HEK293 (cell line): ENCODE measurements at regions not wholly inside any gene's neighbourhood (a gene's known extent, or its start where the extent isn't known, plus 50 kb on each side); places are given as distances from the start of the nearest gene placed in this dataset.

Experiments
- CTCF ChIA-PET: fragments of 350-600 bp; formaldehyde crosslinking; extraction: SDS; loops from one replicate; lab custom pipeline; 2021; ENCODE audit warnings: antibody characterized with exemption; lab: Yijun Ruan, JAX
- POLR2A ChIA-PET: fragments of 300-600 bp; formaldehyde crosslinking; extraction: SDS; loops from one replicate; lab custom pipeline; 2020; ENCODE audit warnings: antibody characterized with exemption, inconsistent platforms; lab: Yijun Ruan, JAX
- H3K27ac ChIP-seq: fragments of 200-500 bp; sonication (Bioruptor generic); 2 replicates; pipeline ENCODE4 v1.5.1; 2014; ENCODE audit warnings: low read depth, low read length, control low read depth, inconsistent platforms; ENCODE audit errors: extremely low read depth
- H3K36me3 ChIP-seq, 2 experiments: fragments of 200-500 bp in 1 of 2; sonication (Bioruptor generic) in 1 of 2; 1 replicate in 1 of 2; 2 replicates in 1 of 2; pipeline ENCODE4 v1.5.1; 2014 to 2017; ENCODE audit warnings: inconsistent platforms in 2 of 2, low read length in 2 of 2; ENCODE audit not compliant: control insufficient read depth in 2 of 2, insufficient read depth in 1 of 2
- H3K4me1 ChIP-seq: fragments of 200-500 bp; sonication (Bioruptor generic); 2 replicates; pipeline ENCODE4 v1.5.1; 2014; ENCODE audit warnings: mild to moderate bottlenecking, low read length, inconsistent platforms; ENCODE audit not compliant: control insufficient read depth, insufficient read depth
- H3K4me3 ChIP-seq: 2 replicates; pipeline ENCODE4 v1.5.1; 2011; ENCODE audit warnings: low read depth, mild to moderate bottlenecking, control low read depth, low read length, moderate library complexity
- H3K9me3 ChIP-seq: fragments of 200-500 bp; sonication (Bioruptor generic); 2 replicates; pipeline ENCODE4 v1.5.1; 2014; ENCODE audit warnings: low read depth, low read length, inconsistent platforms; ENCODE audit not compliant: control insufficient read depth, insufficient read depth
- BCL11A ChIP-seq: fragments of 450-650 bp; formaldehyde crosslinking; IDR thresholded peaks from 2 replicates; pipeline ENCODE4 v1.5.1; 2016; ENCODE audit warnings: low read depth, missing biosample characterization, missing genetic modification characterization
- BCL11B ChIP-seq: fragments of 450-650 bp; formaldehyde crosslinking; IDR thresholded peaks from 2 replicates; pipeline ENCODE4 v1.5.1; 2016; ENCODE audit warnings: low read depth, missing biosample characterization, missing genetic modification characterization
- HOXC10 ChIP-seq: sonication (generic); formaldehyde crosslinking; IDR thresholded peaks from 2 replicates; pipeline ENCODE4 v1.8.1; 2023; ENCODE audit warnings: mild to moderate bottlenecking, missing genetic modification reagents
- KLF1 ChIP-seq: fragments of 450-650 bp; formaldehyde crosslinking; IDR thresholded peaks from 2 replicates; pipeline ENCODE4 v1.5.1; 2016; ENCODE audit warnings: missing biosample characterization, missing genetic modification characterization
- KLF8 ChIP-seq: fragments of 450-650 bp; formaldehyde crosslinking; IDR thresholded peaks from 2 replicates; pipeline ENCODE4 v1.5.1; 2016; ENCODE audit warnings: missing biosample characterization, missing genetic modification characterization
- OSR2 ChIP-seq: fragments of 450-650 bp; formaldehyde crosslinking; IDR thresholded peaks from 2 replicates; pipeline ENCODE4 v1.5.1; 2016; ENCODE audit warnings: missing biosample characterization, missing genetic modification characterization
- PBX3 ChIP-seq: sonication (generic); formaldehyde crosslinking; IDR thresholded peaks from 2 replicates; pipeline ENCODE4 v1.8.1; 2022; ENCODE audit warnings: mild to moderate bottlenecking, moderate library complexity, missing genetic modification reagents
- SCRT2 ChIP-seq: fragments of 450-650 bp; formaldehyde crosslinking; IDR thresholded peaks from 2 replicates; pipeline ENCODE4 v1.5.1; 2016; ENCODE audit warnings: missing biosample characterization, missing genetic modification characterization
- SP7 ChIP-seq: fragments of 450-650 bp; formaldehyde crosslinking; IDR thresholded peaks from 2 replicates; pipeline ENCODE4 v1.5.1; 2016; ENCODE audit warnings: missing biosample characterization, missing genetic modification characterization
- YY1 ChIP-seq: fragments of 450-650 bp; formaldehyde crosslinking; IDR thresholded peaks from 2 replicates; pipeline ENCODE4 v1.5.1; 2018; ENCODE audit warnings: missing biosample characterization, missing genetic modification characterization
- ZBTB17 ChIP-seq: fragments of 450-650 bp; formaldehyde crosslinking; IDR thresholded peaks from 2 replicates; pipeline ENCODE4 v1.5.1; 2016; ENCODE audit warnings: missing biosample characterization, missing genetic modification characterization
- ZBTB21 ChIP-seq: fragments of 450-650 bp; formaldehyde crosslinking; IDR thresholded peaks from 2 replicates; pipeline ENCODE4 v1.5.1; 2017; ENCODE audit warnings: missing biosample characterization, missing genetic modification characterization
- ZBTB8A ChIP-seq: fragments of 450-650 bp; formaldehyde crosslinking; IDR thresholded peaks from 2 replicates; pipeline ENCODE4 v1.5.1; 2016; ENCODE audit warnings: missing biosample characterization, missing genetic modification characterization
- ZEB2 ChIP-seq: fragments of 450-650 bp; formaldehyde crosslinking; IDR thresholded peaks from 2 replicates; pipeline ENCODE4 v1.5.1; 2016; ENCODE audit warnings: missing biosample characterization, missing genetic modification characterization
- ZNF132 ChIP-seq: fragments of 450-650 bp; formaldehyde crosslinking; IDR thresholded peaks from 2 replicates; pipeline ENCODE4 v1.5.1; 2017; ENCODE audit warnings: missing biosample characterization, missing genetic modification characterization, borderline replicate concordance
- ZNF157 ChIP-seq: fragments of 450-650 bp; formaldehyde crosslinking; IDR thresholded peaks from 2 replicates; pipeline ENCODE4 v1.5.1; 2016; ENCODE audit warnings: missing biosample characterization, missing genetic modification characterization
- ZNF2 ChIP-seq: fragments of 450-650 bp; formaldehyde crosslinking; IDR thresholded peaks from 2 replicates; pipeline ENCODE4 v1.5.1; 2016; ENCODE audit warnings: missing biosample characterization, missing genetic modification characterization
- ZNF211 ChIP-seq: fragments of 450-650 bp; formaldehyde crosslinking; IDR thresholded peaks from 2 replicates; pipeline ENCODE4 v1.5.1; 2016; ENCODE audit warnings: low read depth, missing biosample characterization, missing genetic modification characterization
- ZNF221 ChIP-seq: fragments of 450-650 bp; formaldehyde crosslinking; IDR thresholded peaks from 2 replicates; pipeline ENCODE4 v1.5.1; 2017; ENCODE audit warnings: missing biosample characterization, missing genetic modification characterization, borderline replicate concordance
- ZNF26 ChIP-seq: fragments of 450-650 bp; formaldehyde crosslinking; IDR thresholded peaks from 2 replicates; pipeline ENCODE4 v1.5.1; 2016; ENCODE audit warnings: missing biosample characterization, missing genetic modification characterization
- ZNF302 ChIP-seq: fragments of 450-650 bp; formaldehyde crosslinking; IDR thresholded peaks from 2 replicates; pipeline ENCODE4 v1.5.1; 2016; ENCODE audit warnings: missing biosample characterization, missing genetic modification characterization, low read depth
- ZNF426 ChIP-seq: fragments of 450-650 bp; formaldehyde crosslinking; IDR thresholded peaks from 2 replicates; pipeline ENCODE4 v1.5.1; 2017; ENCODE audit warnings: missing biosample characterization, missing genetic modification characterization, mild to moderate bottlenecking, inconsistent platforms, moderate library complexity
- ZNF529 ChIP-seq: fragments of 450-650 bp; formaldehyde crosslinking; IDR thresholded peaks from 2 replicates; pipeline ENCODE4 v1.5.1; 2017; ENCODE audit warnings: missing genetic modification characterization, missing biosample characterization; ENCODE audit not compliant: insufficient replicate concordance
- ZNF560 ChIP-seq: fragments of 450-650 bp; formaldehyde crosslinking; IDR thresholded peaks from 2 replicates; pipeline ENCODE4 v1.5.1; 2017; ENCODE audit warnings: missing biosample characterization, missing genetic modification characterization, borderline replicate concordance
- ZNF791 ChIP-seq: fragments of 450-650 bp; formaldehyde crosslinking; IDR thresholded peaks from 2 replicates; pipeline ENCODE4 v1.5.1; 2016; ENCODE audit warnings: missing biosample characterization, missing genetic modification characterization
- TF ChIP-seq, protein P1 (sequence below): fragments of 450-650 bp; formaldehyde crosslinking; IDR thresholded peaks from 2 replicates; pipeline ENCODE4 v1.5.1; 2016; ENCODE audit warnings: missing biosample characterization, missing genetic modification characterization, low read depth
- TF ChIP-seq, protein P2 (sequence below): fragments of 450-650 bp; formaldehyde crosslinking; IDR thresholded peaks from 2 replicates; pipeline ENCODE4 v1.5.1; 2016; ENCODE audit warnings: missing biosample characterization, missing genetic modification characterization
- TF ChIP-seq, protein P3 (sequence below): fragments of 450-650 bp; formaldehyde crosslinking; IDR thresholded peaks from 2 replicates; pipeline ENCODE4 v1.5.1; 2016; ENCODE audit warnings: missing biosample characterization, missing genetic modification characterization
- TF ChIP-seq, protein P4 (sequence below): fragments of 450-650 bp; formaldehyde crosslinking; IDR thresholded peaks from 2 replicates; pipeline ENCODE4 v1.5.1; 2016; ENCODE audit warnings: missing biosample characterization, missing genetic modification characterization

DNA sequence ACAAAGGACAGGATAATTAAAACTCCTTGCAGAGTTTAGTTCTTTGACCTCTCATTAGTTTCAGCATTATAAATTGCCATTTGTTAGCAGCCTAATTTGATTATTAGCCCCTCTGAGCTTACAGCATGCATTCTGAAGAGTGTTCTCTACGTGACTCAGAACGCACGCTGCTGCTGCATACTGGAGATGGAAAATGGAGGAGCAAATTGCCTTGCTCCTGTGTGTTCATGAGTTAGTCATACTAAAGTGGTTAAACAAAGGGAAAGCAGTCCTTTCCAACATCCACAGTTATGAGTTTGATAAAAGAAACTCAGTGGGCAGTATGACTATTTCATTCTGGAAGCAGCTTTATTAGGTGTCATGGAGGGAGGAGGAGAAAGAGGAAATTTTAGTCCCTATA is 922.5 kb downstream of the RPA4 start:
- TF ChIP-seq, protein P1, sequence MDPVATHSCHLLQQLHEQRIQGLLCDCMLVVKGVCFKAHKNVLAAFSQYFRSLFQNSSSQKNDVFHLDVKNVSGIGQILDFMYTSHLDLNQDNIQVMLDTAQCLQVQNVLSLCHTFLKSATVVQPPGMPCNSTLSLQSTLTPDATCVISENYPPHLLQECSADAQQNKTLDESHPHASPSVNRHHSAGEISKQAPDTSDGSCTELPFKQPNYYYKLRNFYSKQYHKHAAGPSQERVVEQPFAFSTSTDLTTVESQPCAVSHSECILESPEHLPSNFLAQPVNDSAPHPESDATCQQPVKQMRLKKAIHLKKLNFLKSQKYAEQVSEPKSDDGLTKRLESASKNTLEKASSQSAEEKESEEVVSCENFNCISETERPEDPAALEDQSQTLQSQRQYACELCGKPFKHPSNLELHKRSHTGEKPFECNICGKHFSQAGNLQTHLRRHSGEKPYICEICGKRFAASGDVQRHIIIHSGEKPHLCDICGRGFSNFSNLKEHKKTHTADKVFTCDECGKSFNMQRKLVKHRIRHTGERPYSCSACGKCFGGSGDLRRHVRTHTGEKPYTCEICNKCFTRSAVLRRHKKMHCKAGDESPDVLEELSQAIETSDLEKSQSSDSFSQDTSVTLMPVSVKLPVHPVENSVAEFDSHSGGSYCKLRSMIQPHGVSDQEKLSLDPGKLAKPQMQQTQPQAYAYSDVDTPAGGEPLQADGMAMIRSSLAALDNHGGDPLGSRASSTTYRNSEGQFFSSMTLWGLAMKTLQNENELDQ (tag by site-specific recombination) = no peak
- no peak for TF ChIP-seq ZNF26
- TF ChIP-seq ZNF426 = no peak
- TF ChIP-seq ZNF560 (tag by site-specific recombination) = no peak
- TF ChIP-seq OSR2 (tag by site-specific recombination) = no peak
- no peak for TF ChIP-seq ZBTB17
- no peak for TF ChIP-seq ZBTB21 (tag by site-specific recombination)
- TF ChIP-seq PBX3 (CRISPR knock-in tag) = no peak
- no peak for TF ChIP-seq YY1 (tag by site-specific recombination)
- no peak for TF ChIP-seq ZNF2
- no peak for TF ChIP-seq KLF8 (tag by site-specific recombination)
- no peak for TF ChIP-seq ZNF211
- TF ChIP-seq ZNF302 (tag by site-specific recombination) = no peak
- TF ChIP-seq ZBTB8A (tag by site-specific recombination) = no peak
- no peak for TF ChIP-seq ZEB2 (tag by site-specific recombination)
- TF ChIP-seq KLF1 = no peak
- TF ChIP-seq, protein P2, sequence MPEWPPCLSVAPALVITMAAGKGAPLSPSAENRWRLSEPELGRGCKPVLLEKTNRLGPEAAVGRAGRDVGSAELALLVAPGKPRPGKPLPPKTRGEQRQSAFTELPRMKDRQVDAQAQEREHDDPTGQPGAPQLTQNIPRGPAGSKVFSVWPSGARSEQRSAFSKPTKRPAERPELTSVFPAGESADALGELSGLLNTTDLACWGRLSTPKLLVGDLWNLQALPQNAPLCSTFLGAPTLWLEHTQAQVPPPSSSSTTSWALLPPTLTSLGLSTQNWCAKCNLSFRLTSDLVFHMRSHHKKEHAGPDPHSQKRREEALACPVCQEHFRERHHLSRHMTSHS (tag by site-specific recombination) = no peak
- H3K9me3 ChIP-seq = no peaks in the 10 kb centered on the region; the same call in 1 of the 2 replicates
- no peaks in the 10 kb centered on the region for H3K4me1 ChIP-seq
- H3K36me3 ChIP-seq = no peaks in the 10 kb centered on the region
- no peak overlapping the region for H3K4me3 ChIP-seq
- ChIA-PET POLR2A (no interaction called here), CTCF (no interaction called here)
- H3K27ac ChIP-seq = no peak overlapping the region

- TF ChIP-seq SCRT2 (tag by site-specific recombination) (no peak), ZNF132 (tag by site-specific recombination) (no peak), ZNF529 (tag by site-specific recombination) (no peak), HOXC10 (no peak), ZNF221 (no peak), BCL11A (tag by site-specific recombination) (no peak), ZNF157 (tag by site-specific recombination) (no peak), ZNF791 (tag by site-specific recombination) (no peak), BCL11B (tag by site-specific recombination) (no peak), SP7 (tag by site-specific recombination) (no peak)
- TF ChIP-seq, protein P3, sequence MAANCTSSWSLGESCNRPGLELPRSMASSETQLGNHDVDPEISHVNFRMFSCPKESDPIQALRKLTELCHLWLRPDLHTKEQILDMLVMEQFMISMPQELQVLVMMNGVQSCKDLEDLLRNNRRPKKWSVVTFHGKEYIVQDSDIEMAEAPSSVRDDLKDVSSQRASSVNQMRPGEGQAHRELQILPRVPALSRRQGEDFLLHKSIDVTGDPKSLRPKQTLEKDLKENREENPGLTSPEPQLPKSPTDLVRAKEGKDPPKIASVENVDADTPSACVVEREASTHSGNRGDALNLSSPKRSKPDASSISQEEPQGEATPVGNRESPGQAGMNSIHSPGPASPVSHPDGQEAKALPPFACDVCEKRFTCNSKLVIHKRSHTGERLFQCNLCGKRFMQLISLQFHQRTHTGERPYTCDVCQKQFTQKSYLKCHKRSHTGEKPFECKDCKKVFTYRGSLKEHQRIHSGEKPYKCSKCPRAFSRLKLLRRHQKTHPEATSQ (tag by site-specific recombination) = no peak
- TF ChIP-seq, protein P4, sequence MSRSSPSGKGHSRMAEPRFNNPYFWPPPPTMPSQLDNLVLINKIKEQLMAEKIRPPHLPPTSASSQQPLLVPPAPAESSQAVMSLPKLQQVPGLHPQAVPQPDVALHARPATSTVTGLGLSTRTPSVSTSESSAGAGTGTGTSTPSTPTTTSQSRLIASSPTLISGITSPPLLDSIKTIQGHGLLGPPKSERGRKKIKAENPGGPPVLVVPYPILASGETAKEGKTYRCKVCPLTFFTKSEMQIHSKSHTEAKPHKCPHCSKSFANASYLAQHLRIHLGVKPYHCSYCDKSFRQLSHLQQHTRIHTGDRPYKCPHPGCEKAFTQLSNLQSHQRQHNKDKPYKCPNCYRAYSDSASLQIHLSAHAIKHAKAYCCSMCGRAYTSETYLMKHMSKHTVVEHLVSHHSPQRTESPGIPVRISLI (tag by site-specific recombination) = no peak
- TF ChIP-seq, all 188 proteins: peak for 0
- Histone ChIP-seq H3K4me3 (no peak overlapping the region), H3K9me3 (no peaks in the 10 kb centered on the region; the same call in 1 of the 2 replicates), H3K36me3 (no peaks in the 10 kb centered on the region), H3K27ac (no peak overlapping the region), H3K4me1 (no peaks in the 10 kb centered on the region)
- POLR2A ChIA-PET = no interaction called here
- CTCF ChIA-PET = no interaction called here
Observed at GRCh38 chrX:97806946-97807345, 923.2 kb downstream of the RPA4 start.
